ENCODE measurements at regions not wholly inside any gene's neighbourhood (a gene's known extent, or its start where the extent isn't known, plus 50 kb on each side); places are given as distances from the start of the nearest gene placed in this dataset.

DNA sequence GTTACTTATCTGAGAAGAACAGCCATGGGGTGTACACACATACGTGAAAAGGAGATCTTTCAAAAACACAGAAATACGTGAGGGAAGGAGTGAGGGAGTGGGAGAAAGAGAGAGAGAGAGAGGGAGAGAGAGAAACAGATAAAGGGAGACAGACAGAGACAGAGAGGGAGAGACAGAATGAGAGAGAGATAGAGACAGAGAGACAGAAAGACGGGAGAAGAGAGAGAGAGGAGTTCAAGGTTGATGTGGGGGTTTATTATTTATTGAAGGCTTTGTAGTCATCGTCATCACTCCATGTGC lies 64.0 kb downstream of the CHST2 start:
- Histone ChIP-seq H3K27ac (ENCODE audit: low read depth, low read length) (no peak overlapping the region), H3K4me3 (ENCODE audit: low read depth, low read length) (no peak overlapping the region), H3K27me3 (ENCODE audit: control insufficient read depth, insufficient read depth, low read length) (no peaks in the 10 kb centered on the region), H3K9me3 (ENCODE audit: control insufficient read depth, insufficient read depth, low read length) (no peaks in the 10 kb centered on the region)
- DNase-seq (ENCODE audit: low read depth, low spot score): no peak
- ChIA-PET CTCF (no interaction called here), POLR2A (no interaction called here)
- TF ChIP-seq, protein P1, sequence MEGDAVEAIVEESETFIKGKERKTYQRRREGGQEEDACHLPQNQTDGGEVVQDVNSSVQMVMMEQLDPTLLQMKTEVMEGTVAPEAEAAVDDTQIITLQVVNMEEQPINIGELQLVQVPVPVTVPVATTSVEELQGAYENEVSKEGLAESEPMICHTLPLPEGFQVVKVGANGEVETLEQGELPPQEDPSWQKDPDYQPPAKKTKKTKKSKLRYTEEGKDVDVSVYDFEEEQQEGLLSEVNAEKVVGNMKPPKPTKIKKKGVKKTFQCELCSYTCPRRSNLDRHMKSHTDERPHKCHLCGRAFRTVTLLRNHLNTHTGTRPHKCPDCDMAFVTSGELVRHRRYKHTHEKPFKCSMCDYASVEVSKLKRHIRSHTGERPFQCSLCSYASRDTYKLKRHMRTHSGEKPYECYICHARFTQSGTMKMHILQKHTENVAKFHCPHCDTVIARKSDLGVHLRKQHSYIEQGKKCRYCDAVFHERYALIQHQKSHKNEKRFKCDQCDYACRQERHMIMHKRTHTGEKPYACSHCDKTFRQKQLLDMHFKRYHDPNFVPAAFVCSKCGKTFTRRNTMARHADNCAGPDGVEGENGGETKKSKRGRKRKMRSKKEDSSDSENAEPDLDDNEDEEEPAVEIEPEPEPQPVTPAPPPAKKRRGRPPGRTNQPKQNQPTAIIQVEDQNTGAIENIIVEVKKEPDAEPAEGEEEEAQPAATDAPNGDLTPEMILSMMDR (IDR thresholded peaks at IDR 0.05; ENCODE audit: low read depth, low read length): no peak

DNA sequence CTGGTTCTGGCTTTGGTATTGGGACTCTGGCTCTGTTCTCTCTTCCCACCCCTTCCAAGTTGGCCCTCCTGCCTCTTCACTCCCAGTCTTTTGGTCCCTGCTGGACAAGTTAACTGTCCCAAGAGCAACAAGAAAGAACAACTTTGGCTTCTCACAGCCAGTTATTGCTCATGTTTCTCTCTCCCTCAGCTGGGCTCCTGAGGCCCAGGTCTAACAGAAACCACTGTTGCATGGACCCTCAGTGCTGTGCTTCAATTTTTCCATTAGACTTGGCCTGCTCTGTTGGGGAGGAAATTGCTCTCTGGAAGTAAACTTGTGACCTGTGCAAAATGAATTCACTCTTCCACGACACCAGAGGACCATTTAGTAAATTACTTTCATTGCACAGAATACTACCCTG lies 64.5 kb downstream of the CHST2 start:
- Histone ChIP-seq H3K27ac (ENCODE audit: low read depth, low read length) (no peak overlapping the region), H3K27me3 (ENCODE audit: control insufficient read depth, insufficient read depth, low read length) (no peaks in the 10 kb centered on the region), H3K9me3 (ENCODE audit: control insufficient read depth, insufficient read depth, low read length) (no peaks in the 10 kb centered on the region), H3K4me3 (ENCODE audit: low read depth, low read length) (no peak overlapping the region)
- ChIA-PET CTCF (no interaction called here), POLR2A (no interaction called here)
- TF ChIP-seq, protein P1 (IDR thresholded peaks at IDR 0.05; ENCODE audit: low read depth, low read length): no peak
- no peak for DNase-seq (ENCODE audit: low read depth, low spot score)

DNA sequence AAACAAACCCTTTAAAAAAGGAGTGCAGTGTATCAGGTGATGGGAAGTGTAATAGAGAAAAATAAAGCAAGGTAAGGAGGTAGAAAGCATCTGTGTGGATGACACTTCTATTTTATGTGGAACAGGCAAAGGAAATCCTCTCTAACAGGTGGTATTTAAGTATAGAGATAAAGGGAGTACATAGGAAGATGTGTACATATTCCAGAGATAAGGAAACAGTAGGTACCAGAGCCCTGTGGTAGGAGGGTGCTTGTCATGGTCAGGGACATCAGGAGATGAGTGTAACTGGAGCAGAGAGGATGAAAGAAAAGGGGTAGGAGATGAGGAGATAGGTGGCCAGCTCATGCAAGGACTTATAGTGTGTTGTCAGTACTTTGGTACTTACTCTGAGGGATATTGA lies 65.8 kb downstream of the CHST2 start:
- DNase-seq (ENCODE audit: low read depth, low spot score): no peak
- no peak overlapping the region for H3K27ac ChIP-seq (ENCODE audit: low read depth, low read length)
- H3K4me3 ChIP-seq (ENCODE audit: low read depth, low read length): no peak overlapping the region
- CTCF ChIA-PET: no interaction called here
- POLR2A ChIA-PET: no interaction called here
- no peaks in the 10 kb centered on the region for H3K9me3 ChIP-seq (ENCODE audit: control insufficient read depth, insufficient read depth, low read length)
- TF ChIP-seq, protein P1 (IDR thresholded peaks at IDR 0.05; ENCODE audit: low read depth, low read length): no peak
- peaks cover 2% of the 10 kb centered on the region for H3K27me3 ChIP-seq (ENCODE audit: control insufficient read depth, insufficient read depth, low read length)

DNA sequence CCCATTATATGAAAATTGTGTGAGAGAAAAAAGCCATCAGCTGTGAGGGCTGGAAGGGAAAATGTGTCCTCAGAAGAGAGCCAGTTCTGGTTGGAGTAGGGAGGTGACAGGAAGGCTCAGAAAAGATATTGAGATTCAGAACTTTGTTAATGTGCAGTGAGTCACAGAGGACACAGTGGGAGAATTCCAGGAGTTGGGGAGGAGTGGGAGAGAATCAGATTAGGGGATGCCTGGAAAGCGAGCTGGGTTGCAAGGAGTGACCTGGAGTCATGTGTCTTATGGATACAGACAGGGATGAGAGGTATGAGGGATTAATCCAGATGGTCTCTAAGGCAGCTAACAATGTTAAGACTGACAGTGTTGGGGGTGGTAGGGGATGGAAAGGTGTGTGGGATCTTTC lies 67.5 kb downstream of the CHST2 start:
- CTCF ChIA-PET: no interaction called here
- H3K9me3 ChIP-seq (ENCODE audit: control insufficient read depth, insufficient read depth, low read length): no peaks in the 10 kb centered on the region
- no peak overlapping the region for H3K27ac ChIP-seq (ENCODE audit: low read depth, low read length)
- no peak overlapping the region for H3K4me3 ChIP-seq (ENCODE audit: low read depth, low read length)
- TF ChIP-seq, protein P1 (IDR thresholded peaks at IDR 0.05; ENCODE audit: low read depth, low read length): no peak
- no peak for DNase-seq (ENCODE audit: low read depth, low spot score)
- H3K27me3 ChIP-seq (ENCODE audit: control insufficient read depth, insufficient read depth, low read length): peaks cover 3% of the 10 kb centered on the region
- POLR2A ChIA-PET: no interaction called here

- no peak for DNase-seq (ENCODE audit: low read depth, low spot score)
- Histone ChIP-seq H3K27ac (ENCODE audit: low read depth, low read length) (no peak overlapping the region), H3K27me3 (ENCODE audit: control insufficient read depth, insufficient read depth, low read length) (peaks cover 3% of the 10 kb centered on the region), H3K4me3 (ENCODE audit: low read depth, low read length) (no peak overlapping the region), H3K9me3 (ENCODE audit: control insufficient read depth, insufficient read depth, low read length) (no peaks in the 10 kb centered on the region)
- TF ChIP-seq, protein P1 (IDR thresholded peaks at IDR 0.05; ENCODE audit: low read depth, low read length): no peak
- ChIA-PET CTCF (no interaction called here), POLR2A (no interaction called here)
These were observed 69.3 kb downstream of the CHST2 start for GRCh38 chr3:143188881-143189280.

Data from AG04450 (cell line).